Testis (tissue), 2 donors: ENCODE measurements at regions not wholly inside any gene's neighbourhood (a gene's known extent, or its start where the extent isn't known, plus 50 kb on each side); places are given as distances from the start of the nearest gene placed in this dataset.
"Not testable (repeated sequence)": the region's sequence is repeated elsewhere in the genome, so short reads cannot be mapped to it uniquely, and the experiment has no call there.

ENCODE experiments used
- DNase-seq: peaks from one replicate; pipeline ENCODE4 v3.0.0-alpha.2; 2019
- H3K27ac ChIP-seq, 2 donors: fragments of 200-600 bp; sonication (generic); one replicate each; pipeline ENCODE4 v1.5.1; 2019
- H3K27me3 ChIP-seq: fragments of 200-600 bp; sonication (generic); one replicate; pipeline ENCODE4 v1.5.1; 2019
- H3K36me3 ChIP-seq: fragments of 200-600 bp; sonication (generic); one replicate; pipeline ENCODE4 v1.5.1; 2017; ENCODE audit warnings: low read depth; ENCODE audit errors: missing control alignments
- H3K4me1 ChIP-seq: fragments of 200-600 bp; sonication (generic); one replicate; pipeline ENCODE4 v1.5.1; 2019
- H3K4me3 ChIP-seq, 2 donors: fragments of 200-600 bp; sonication (generic); one replicate each; pipeline ENCODE4 v1.5.1; 2017 to 2019
- H3K9me3 ChIP-seq: fragments of 200-600 bp; sonication (generic); one replicate; pipeline ENCODE4 v1.5.1; 2017
- POLR2A ChIP-seq: fragments of 450-650 bp; IDR thresholded peaks from one replicate; pipeline ENCODE4 v1.6.1; 2017; ENCODE audit warnings: antibody characterized with exemption, mild to moderate bottlenecking, moderate library complexity
- WGBS, 2 donors: methylation state at CpG; one replicate each; pipeline ENCODE4 v1.1.5; 2018; 5-methylcytosine and 5-hydroxymethylcytosine counted together
- intact Hi-C: fragments of 100-400 bp; cut with DNase I; formaldehyde crosslinking; loops from one replicate; pipeline ENCODE4 v1.15.1; 2023; ENCODE audit warnings: low total_unique reads
- TF ChIP-seq, protein P1 (sequence below), 3 experiments: fragments of 450-650 bp in 2 of 3; fragments of 200-600 bp in 1 of 3; sonication (generic) in 1 of 3; IDR thresholded peaks; one replicate each; pipeline ENCODE4 v1.5.1; 2016 to 2019; ENCODE audit warnings: antibody characterized with exemption in 3 of 3, mild to moderate bottlenecking in 2 of 3, moderate library complexity in 1 of 3

DNA sequence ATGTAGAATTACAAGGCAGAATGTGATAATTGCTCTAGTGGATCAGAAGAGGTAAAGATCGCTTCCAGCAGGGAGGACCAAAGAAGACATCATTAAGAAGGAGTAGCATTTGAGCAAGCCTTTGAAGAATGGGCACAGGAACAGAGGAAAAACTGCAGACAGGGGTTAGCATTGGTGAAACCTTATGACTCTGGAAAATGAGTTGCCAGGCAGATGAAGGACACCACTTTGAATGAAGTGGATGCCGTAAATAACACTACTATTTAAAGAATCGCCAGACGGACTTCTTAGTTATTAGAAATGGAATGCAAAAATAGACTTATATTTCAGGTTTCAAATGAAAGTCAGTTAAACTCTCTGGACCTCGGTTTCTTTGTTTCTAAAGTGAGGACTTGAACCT, 727.7 kb downstream of the USP25 start:
- no peak for DNase-seq
- H3K36me3 ChIP-seq: no peaks in the 10 kb centered on the region
- 83 to 88% methylated on average over 5 of the region's 5 CpGs for whole genome bisulfite sequencing, 2 donors
- H3K4me3 ChIP-seq: no peak overlapping the region
- no peaks in the 10 kb centered on the region for H3K27me3 ChIP-seq
- no peak overlapping the region for H3K27ac ChIP-seq
- no peak for TF ChIP-seq POLR2A
- TF ChIP-seq, protein P1, sequence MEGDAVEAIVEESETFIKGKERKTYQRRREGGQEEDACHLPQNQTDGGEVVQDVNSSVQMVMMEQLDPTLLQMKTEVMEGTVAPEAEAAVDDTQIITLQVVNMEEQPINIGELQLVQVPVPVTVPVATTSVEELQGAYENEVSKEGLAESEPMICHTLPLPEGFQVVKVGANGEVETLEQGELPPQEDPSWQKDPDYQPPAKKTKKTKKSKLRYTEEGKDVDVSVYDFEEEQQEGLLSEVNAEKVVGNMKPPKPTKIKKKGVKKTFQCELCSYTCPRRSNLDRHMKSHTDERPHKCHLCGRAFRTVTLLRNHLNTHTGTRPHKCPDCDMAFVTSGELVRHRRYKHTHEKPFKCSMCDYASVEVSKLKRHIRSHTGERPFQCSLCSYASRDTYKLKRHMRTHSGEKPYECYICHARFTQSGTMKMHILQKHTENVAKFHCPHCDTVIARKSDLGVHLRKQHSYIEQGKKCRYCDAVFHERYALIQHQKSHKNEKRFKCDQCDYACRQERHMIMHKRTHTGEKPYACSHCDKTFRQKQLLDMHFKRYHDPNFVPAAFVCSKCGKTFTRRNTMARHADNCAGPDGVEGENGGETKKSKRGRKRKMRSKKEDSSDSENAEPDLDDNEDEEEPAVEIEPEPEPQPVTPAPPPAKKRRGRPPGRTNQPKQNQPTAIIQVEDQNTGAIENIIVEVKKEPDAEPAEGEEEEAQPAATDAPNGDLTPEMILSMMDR (IDR thresholded peaks at IDR 0.05): no peak
- H3K9me3 ChIP-seq: no peaks in the 10 kb centered on the region
- intact Hi-C loops: no loop called here
- H3K4me1 ChIP-seq: peaks cover 8% of the 10 kb centered on the region

DNA sequence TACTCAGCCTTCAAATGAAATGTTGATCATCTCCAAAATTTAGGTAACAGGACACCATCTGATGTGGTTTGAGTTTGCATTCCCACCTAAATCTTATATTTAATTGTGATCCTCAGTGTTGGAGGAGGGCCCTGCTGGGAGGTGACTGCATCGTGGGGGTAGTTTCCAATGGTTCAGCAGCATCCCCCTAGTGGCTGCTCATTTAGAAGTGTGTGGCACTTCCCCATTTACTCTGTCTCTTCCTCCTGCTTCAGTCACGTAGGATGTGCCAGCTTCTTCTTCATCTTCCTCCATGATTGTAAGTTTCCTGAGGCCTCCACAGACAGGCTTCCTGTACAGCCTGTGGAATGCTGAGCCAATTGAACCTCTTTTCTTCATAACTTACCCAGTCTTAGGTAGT, 731.2 kb downstream of the USP25 start:
- TF ChIP-seq, protein P1 (IDR thresholded peaks at IDR 0.05): no peak
- no peaks in the 10 kb centered on the region for H3K9me3 ChIP-seq

DNA sequence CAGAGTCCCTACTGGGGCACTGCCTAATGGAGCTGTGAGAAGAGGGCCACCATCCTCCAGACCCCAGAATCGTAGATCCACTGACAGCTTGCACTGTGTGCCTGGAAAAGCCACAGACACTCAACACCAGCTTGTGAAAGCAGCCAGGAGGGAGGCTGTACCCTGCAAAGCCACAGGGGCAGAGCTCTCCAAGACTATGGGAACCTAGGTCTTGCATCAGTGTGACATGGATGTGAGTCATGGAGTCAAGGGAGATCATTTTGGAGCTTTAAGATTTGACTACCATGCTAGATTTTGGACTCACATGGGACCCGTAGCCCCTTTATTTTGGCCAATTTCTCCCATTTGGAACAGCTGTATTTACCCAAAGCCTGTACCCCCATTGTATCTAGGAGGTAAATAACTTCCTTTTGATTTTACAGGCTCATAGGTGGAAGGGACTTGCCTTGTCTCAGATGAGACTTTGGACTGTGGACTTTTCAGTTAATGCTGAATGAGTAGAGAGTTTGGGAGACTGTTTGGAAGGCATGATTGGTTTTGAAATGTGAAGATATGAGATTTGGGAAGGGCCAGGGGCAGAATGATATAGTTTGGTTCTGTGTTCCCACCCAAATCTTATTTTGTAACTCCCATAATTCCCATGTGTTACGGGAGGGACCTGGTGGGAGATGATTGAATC, 734.6 kb downstream of the USP25 start:
- H3K36me3 ChIP-seq, DNase-seq, H3K4me3 ChIP-seq, H3K9me3 ChIP-seq, H3K27ac ChIP-seq, H3K4me1 ChIP-seq, intact Hi-C loops, H3K27me3 ChIP-seq: not testable (repeated sequence)
- WGBS, 2 donors: 93 to 99% methylated on average over 3 of the region's 3 CpGs

More for the DNA sequence above, 731.2 kb downstream of the USP25 start:
- no peaks in the 10 kb centered on the region for H3K27me3 ChIP-seq
- DNase-seq: no peak
- no peaks in the 10 kb centered on the region for H3K36me3 ChIP-seq
- H3K27ac ChIP-seq: no peak overlapping the region
- intact Hi-C loops: no loop called here
- H3K4me1 ChIP-seq: no peaks in the 10 kb centered on the region
- 79 to 85% methylated on average over 2 of the region's 2 CpGs for WGBS, 2 donors
- no peak overlapping the region for H3K4me3 ChIP-seq

DNA sequence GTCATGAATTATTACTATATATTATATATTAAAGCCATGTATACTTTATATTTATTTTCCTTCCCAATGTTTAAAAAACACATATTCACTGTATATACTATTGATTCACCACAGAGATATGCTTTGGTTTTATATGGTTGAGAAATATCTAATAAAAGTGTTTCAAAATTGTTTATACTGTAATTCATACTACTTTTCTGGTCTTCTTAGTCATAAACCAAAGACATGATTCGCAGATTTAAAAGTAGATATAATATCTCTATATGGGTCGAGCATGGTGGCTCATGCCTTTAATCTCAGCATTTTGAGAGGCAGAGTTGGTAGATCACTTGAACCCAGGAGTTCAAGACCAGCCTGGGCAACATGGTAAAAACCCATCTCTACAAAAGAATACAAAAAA, 738.4 kb downstream of the USP25 start:
- WGBS, 2 donors: 96 to 97% methylated on average over 2 of the region's 2 CpGs
- H3K4me1 ChIP-seq: no peaks in the 10 kb centered on the region
- no peaks in the 10 kb centered on the region for H3K9me3 ChIP-seq
- H3K4me3 ChIP-seq: no peak overlapping the region
- no peak for DNase-seq
- no peaks in the 10 kb centered on the region for H3K27me3 ChIP-seq
- no peak overlapping the region for H3K27ac ChIP-seq
- TF ChIP-seq, protein P1 (IDR thresholded peaks at IDR 0.05): no peak
- no peak for TF ChIP-seq POLR2A
- H3K36me3 ChIP-seq: no peaks in the 10 kb centered on the region
- intact Hi-C loops: no loop called here

DNA sequence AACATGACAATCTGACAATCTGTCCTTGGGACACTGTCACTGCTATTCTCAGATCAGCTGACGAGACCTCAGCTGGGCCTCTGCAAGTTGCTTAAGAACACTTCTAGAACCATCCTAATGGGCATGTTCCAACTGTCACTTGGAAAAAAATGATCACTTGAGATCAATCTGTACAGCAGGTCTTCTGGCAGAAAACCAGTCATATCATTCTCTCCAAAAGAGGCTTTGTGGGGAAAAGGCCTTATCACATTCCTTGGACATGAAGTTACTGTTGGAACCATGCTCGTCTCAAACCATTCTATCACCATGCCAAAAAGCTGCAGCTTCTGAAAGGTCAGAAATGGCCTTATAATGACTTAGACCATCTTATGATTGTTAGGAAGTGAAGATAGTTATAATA, 744.2 kb downstream of the USP25 start:
- 33 to 35% methylated on average over 2 of the region's 2 CpGs for WGBS, 2 donors
- Histone ChIP-seq H3K4me1 (peaks cover 24% of the 10 kb centered on the region), H3K27ac (peak overlapping the region; percentile 10 to 55), H3K4me3 (no peak overlapping the region), H3K27me3 (no peaks in the 10 kb centered on the region), H3K36me3 (no peaks in the 10 kb centered on the region), H3K9me3 (no peaks in the 10 kb centered on the region)
- intact Hi-C loops: no loop called here
- TF ChIP-seq POLR2A: no peak
- TF ChIP-seq, protein P1 (IDR thresholded peaks at IDR 0.05): no peak
- DNase-seq: peak; percentile 37
